ENCODE measurements at regions not wholly inside any gene's neighbourhood (a gene's known extent, or its start where the extent isn't known, plus 50 kb on each side); places are given as distances from the start of the nearest gene placed in this dataset.

GRCh38 chr10:63758080-63758479 lies 236.9 kb downstream of the REEP3 start:
- H3K4me3 ChIP-seq (ENCODE audit: low read depth, low read length): no peak overlapping the region
- peak; percentile 80 for DNase-seq (ENCODE audit: low read depth)
- TF ChIP-seq CTCF (conservative IDR thresholded peaks at IDR 0.05; ENCODE audit: low read depth, low read length): no peak

- no peak for TF ChIP-seq CTCF (conservative IDR thresholded peaks at IDR 0.05; ENCODE audit: low read depth, low read length)
- H3K4me3 ChIP-seq (ENCODE audit: low read depth, low read length): no peak overlapping the region
- DNase-seq (ENCODE audit: low read depth): no peak
These were observed 238.1 kb downstream of the REEP3 start for GRCh38 chr10:63759335-63759734.

DNA sequence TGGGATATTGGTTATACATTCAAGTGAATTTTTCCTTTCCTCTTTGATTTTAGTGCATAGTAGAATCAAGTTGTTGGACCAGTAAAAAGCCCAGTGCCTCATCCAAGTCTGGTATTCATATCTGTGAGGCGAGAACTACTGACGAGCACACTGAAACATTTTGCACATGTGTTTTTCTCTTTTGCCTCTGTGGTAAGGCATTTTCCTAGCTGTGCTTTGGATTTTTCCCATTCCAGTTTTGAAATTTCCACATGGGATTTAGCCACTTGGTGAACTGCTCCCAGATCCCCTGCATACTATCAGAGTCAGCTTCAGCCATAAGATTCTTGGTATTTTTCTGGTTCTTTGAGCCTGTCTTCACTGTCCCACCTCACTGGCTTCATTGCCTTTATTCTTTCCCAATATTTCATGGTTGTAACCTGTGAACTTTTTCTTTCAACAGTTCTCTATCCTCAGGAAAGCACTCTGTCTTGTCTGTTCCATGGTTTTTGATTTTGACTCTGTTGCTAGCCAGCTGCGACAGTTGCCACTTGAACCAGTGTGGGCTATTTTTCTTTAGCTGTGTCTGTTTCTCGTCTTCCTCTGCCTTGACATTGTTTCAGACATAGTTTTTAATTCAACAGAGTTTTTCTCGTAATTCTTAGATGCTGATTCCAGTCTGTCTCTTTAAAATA lies 239.0 kb downstream of the REEP3 start:
- H3K4me3 ChIP-seq (ENCODE audit: low read depth, low read length): no peak overlapping the region
- TF ChIP-seq CTCF (conservative IDR thresholded peaks at IDR 0.05; ENCODE audit: low read depth, low read length): no peak
- no peak for DNase-seq (ENCODE audit: low read depth)

- no peak overlapping the region for H3K4me3 ChIP-seq (ENCODE audit: low read depth, low read length)
- no peak for DNase-seq (ENCODE audit: low read depth)
- no peak for TF ChIP-seq CTCF (conservative IDR thresholded peaks at IDR 0.05; ENCODE audit: low read depth, low read length)
These were observed 239.5 kb downstream of the REEP3 start for GRCh38 chr10:63760708-63761047.

DNA sequence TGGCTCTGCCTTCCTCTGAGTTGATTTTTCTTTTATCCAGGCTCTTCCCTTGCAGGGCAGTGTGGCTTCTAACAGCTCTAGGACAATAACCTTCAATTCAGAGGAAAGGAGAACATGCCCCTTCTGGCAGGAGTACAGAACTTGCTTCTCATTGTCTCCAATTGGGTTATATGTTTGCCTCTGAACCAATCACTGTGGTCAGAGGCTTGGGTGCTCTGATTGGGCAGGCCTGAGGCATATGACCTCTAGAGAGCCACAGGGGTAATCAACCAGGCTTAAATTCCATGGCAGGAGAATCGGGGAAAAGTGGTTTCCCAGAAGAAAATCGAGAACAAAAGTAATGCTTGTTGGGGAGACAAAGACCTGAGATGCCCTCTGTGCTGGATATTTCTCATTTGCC lies 240.0 kb downstream of the REEP3 start:
- TF ChIP-seq CTCF (conservative IDR thresholded peaks at IDR 0.05; ENCODE audit: low read depth, low read length): no peak
- no peak overlapping the region for H3K4me3 ChIP-seq (ENCODE audit: low read depth, low read length)
- no peak for DNase-seq (ENCODE audit: low read depth)

- no peak overlapping the region for H3K4me3 ChIP-seq (ENCODE audit: low read depth, low read length)
- DNase-seq (ENCODE audit: low read depth): peak; percentile 41
- TF ChIP-seq CTCF (conservative IDR thresholded peaks at IDR 0.05; ENCODE audit: low read depth, low read length): no peak
These were observed 242.5 kb downstream of the REEP3 start for GRCh38 chr10:63763744-63764143.

DNA sequence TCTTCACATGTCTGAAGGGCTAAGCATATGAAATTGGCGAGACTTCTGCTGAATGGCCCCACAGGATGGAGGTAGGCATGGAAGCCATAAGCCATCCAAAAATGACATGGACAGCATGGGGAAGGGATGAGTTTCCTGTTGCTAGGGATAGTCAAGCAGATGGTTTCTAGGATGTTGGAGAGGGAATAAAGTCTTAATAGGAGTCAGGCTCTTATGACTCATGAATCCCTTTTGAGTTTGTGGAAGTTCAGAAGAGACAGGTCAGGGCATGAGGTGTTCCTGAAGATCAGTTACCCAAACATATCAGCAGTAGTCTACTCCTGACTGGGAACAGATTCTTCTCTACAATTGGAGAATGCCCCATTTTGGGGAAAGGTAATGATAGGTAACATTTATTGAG lies 243.9 kb downstream of the REEP3 start:
- DNase-seq (ENCODE audit: low read depth): peak; percentile 8
- no peak for TF ChIP-seq CTCF (conservative IDR thresholded peaks at IDR 0.05; ENCODE audit: low read depth, low read length)
- H3K4me3 ChIP-seq (ENCODE audit: low read depth, low read length): no peak overlapping the region

Measured in choroid plexus epithelial cell (primary cell).